NCI-H2029 treated with DMSO at 0.1 percent for 48 hours (cell line): ENCODE measurements at regions not wholly inside any gene's neighbourhood (a gene's known extent, or its start where the extent isn't known, plus 50 kb on each side); places are given as distances from the start of the nearest gene placed in this dataset.

Experiments
- DNase-seq: peaks from one replicate; lab custom pipeline; 2025; lab: John Stamatoyannopoulos, UW

GRCh38 chr7:85508642-85509410 lies 322.0 kb upstream of the SEMA3D start:
- no peak for DNase-seq

- DNase-seq, result no peak
Observed at GRCh38 chr7:85498031-85498430, 311.2 kb upstream of the SEMA3D start.

GRCh38 chr7:85489498-85489897 lies 302.6 kb upstream of the SEMA3D start:
- no peak for DNase-seq

GRCh38 chr7:85488406-85488805 lies 301.6 kb upstream of the SEMA3D start:
- DNase-seq, result no peak

GRCh38 chr7:85483177-85483576 lies 296.3 kb upstream of the SEMA3D start:
- DNase-seq, result no peak

- no peak for DNase-seq
Observed at GRCh38 chr7:85480666-85481065, 293.8 kb upstream of the SEMA3D start.

- DNase-seq, result no peak
Observed at GRCh38 chr7:85479918-85480643, 293.2 kb upstream of the SEMA3D start.

GRCh38 chr7:85478530-85478929 lies 291.7 kb upstream of the SEMA3D start:
- DNase-seq, result no peak

- DNase-seq, result no peak
Observed at GRCh38 chr7:85475476-85475875, 288.6 kb upstream of the SEMA3D start.

GRCh38 chr7:85475071-85475470 lies 288.2 kb upstream of the SEMA3D start:
- no peak for DNase-seq

GRCh38 chr7:85474234-85474633 lies 287.4 kb upstream of the SEMA3D start:
- no peak for DNase-seq

- no peak for DNase-seq
Observed at GRCh38 chr7:85471740-85472139, 284.9 kb upstream of the SEMA3D start.

GRCh38 chr7:85471307-85471706 lies 284.5 kb upstream of the SEMA3D start:
- no peak for DNase-seq

- DNase-seq, result no peak
Observed at GRCh38 chr7:85469446-85470010, 282.7 kb upstream of the SEMA3D start.

- DNase-seq, result no peak
Observed at GRCh38 chr7:85464042-85464651, 277.3 kb upstream of the SEMA3D start.

- DNase-seq, result no peak
Observed at GRCh38 chr7:85462671-85463070, 275.8 kb upstream of the SEMA3D start.

GRCh38 chr7:85457911-85458310 lies 271.1 kb upstream of the SEMA3D start:
- DNase-seq, result no peak

- DNase-seq, result no peak
Observed at GRCh38 chr7:85456254-85456653, 269.4 kb upstream of the SEMA3D start.

- no peak for DNase-seq
Observed at GRCh38 chr7:85454904-85455303, 268.0 kb upstream of the SEMA3D start.

GRCh38 chr7:85452674-85453073 lies 265.8 kb upstream of the SEMA3D start:
- DNase-seq, result no peak

- DNase-seq, result no peak
Observed at GRCh38 chr7:85449478-85449877, 262.6 kb upstream of the SEMA3D start.

GRCh38 chr7:85447004-85447403 lies 260.1 kb upstream of the SEMA3D start:
- DNase-seq, result no peak

- DNase-seq, result no peak
Observed at GRCh38 chr7:85426487-85426960, 239.7 kb upstream of the SEMA3D start.
